ENCODE measurements at regions not wholly inside any gene's neighbourhood (a gene's known extent, or its start where the extent isn't known, plus 50 kb on each side); places are given as distances from the start of the nearest gene placed in this dataset.

DNA sequence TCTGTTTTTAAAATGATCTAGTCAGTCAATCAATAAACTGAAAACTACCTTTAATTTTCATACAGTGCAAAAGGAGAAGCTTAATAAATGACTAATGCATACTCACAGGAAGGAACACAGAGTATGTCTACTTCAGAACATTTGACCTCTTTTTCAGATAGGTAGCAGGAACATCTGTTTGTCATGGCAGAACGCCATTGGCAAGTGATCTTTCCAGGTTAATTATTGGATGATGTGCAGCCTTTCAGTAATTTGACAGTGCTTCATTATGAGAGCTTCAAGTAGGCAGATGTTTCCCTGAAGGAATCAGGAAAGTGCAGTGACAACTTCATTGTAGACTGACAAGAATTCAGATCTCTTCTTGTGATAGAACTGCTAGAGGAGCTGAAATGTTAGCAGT lies 325.0 kb downstream of the OTOL1 start:
- DNase-seq = no peak

DNA sequence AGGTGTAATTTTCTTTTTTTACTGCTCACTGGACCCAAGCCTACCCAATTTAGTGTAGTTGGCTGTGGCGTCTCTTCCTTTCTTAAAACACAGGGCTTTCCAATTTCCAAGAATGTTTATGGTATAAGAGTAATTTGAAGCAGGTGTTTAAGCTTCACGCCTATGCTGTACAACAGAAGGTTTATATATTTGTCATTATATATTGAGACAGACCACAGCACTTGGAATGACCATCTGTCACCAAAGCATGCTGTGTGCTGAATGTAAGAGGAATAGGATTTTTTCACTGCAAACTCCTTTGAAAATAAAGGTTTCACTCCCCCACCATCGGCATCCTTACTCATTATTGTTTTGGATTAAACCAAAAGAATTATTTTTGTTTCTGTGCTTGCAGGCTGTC lies 325.7 kb downstream of the OTOL1 start:
- DNase-seq = no peak

DNA sequence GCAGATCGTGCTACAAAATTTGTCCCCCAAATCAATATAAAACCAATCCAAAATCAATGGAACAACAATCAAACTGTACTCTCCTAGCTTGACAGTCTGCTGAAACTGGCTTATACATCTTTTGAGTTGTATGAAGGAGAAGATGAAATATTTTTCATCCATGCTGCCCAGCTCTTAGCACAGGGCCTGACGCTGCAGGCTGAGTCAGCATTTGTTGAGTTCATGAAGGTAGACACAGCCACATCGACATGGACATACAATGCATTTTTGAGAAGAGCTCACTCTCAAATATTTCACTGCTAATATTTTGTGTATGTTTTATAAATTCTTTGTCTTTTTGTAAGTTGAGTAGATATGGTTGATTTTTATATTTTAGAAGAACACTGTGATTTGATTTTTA lies 327.3 kb downstream of the OTOL1 start:
- no peak for DNase-seq

DNA sequence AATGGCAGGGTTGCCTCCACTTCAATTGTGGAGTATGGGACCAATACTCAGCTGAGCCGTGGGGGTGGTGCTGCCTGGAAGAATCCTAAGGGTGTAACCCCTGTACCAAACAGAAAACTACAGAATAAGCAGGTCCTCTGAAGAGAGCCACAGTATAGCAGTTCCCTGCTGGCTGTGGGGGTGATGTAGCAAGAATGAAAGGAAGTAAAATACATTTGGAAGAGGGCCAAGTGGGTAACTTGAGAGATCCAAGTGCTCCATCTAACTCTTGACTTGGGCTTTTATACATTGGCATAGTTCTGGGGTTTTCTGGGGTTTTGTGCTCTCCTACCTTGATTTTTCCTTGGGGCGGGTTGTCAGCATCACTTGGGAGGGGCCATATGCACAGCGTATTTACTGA lies 341.4 kb downstream of the OTOL1 start:
- DNase-seq = no peak

DNA sequence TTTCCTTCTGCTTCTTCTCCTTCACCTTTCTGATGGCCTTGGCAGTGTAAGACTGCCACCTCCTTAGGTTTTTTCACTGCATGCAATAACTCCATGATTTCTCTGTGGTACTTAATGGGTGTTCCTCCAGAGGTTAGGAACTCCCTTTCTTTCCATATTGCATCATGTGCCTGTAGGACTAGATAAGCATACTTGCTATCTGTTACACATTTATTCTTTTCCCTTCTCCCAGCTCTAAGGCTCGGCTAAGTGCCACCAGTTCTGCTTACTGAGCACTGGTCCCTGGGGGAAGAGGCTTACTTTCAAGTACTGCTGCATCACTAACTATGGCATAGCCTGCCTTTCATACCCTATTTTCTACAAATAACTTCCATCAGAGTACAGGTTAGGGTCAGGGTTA lies 351.8 kb downstream of the OTOL1 start:
- DNase-seq = no peak

DNA sequence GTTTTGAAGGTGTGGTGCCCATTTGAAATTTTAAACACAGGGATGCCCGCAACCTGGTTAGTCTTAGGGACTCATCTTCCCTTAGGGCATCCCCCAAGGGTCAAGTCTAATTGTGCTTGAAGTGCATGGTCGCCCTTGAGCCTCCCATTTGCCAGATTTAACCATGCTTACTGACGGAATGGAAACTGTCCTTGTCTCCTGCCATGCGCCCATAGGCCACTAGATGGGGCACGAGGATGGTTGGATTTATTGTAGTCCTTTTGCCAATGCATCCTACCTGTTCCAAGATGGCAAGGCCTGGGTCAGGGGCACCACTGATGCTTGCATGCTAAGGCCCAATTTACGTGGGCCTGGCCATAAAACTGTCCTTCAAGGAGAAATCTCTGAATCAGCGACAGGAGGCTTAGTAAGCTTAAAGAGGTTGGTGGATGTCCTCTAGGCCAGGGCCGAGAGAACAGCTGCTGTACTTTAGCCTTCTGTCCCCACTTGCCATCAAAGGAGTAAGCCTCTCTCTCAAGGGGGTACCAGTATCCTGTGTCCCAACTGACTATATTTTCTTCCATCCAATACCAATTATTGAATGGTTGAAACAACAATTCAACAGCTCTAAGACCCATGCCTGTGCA lies 355.4 kb downstream of the OTOL1 start:
- DNase-seq = peak; percentile 55

DNA sequence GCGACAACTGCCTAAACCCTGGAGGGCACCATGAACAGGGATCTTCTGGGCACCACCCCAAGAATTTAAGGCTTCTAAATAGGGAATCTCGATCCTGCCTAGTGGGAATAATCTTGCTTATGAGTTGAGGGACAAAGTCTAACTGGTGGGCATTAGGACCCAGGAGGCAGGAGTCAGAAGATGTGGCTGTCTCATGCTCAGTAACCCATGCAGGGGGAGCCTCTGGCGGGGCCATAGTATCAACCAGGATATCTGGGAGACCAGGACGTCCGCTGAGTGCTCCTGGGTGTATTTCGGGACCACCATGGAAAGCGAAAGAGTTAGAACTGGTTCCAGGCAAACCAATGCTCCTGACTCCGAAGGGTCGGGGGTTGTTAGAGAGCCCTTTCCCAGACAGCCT lies 356.1 kb downstream of the OTOL1 start:
- DNase-seq = no peak

DNA sequence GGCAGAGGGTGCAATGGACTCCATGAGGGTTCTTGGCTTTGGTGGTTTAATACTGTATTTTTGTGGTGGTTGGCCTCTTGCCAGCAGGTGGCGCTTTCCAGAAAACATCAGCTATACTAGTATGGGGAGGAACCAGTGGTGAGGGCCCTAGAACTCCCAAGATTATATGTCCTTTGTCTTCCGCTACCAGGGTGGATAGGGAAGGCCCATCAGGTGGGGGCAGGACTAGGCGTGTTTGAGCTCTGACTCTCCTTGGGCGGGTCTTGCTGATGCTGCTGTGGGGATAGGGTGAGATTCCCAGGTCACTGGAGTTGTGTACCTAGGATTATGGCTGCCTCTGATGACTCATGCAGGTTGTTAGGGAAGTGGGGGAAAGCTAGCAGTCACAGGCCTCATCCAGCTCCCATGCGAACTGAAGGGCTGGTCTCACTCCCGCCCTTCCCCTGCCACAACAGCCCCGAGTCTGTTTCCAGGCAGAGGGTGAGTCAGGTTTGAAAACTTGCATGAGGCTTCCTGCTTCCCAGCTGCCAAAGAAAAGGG lies 357.7 kb downstream of the OTOL1 start:
- peak; percentile 33 for DNase-seq

DNA sequence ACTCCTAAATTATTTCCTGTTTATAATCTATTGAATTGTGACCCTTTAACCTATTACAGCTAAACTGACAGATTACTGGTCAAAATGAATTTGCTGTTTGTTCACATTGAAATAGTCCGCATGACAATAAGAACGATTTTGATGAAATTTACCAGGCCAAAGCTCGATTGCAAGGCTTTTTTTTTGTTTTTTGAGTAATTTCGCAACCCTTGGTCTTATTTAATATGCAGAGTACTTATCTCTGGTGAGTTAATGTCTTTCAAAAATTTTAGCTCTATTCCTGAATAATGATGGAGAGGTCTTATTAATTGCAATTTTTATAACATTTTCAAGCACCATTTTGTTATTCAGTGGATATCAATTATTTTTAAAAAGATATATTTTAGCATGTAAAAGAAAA lies 362.4 kb downstream of the OTOL1 start:
- no peak for DNase-seq

DNA sequence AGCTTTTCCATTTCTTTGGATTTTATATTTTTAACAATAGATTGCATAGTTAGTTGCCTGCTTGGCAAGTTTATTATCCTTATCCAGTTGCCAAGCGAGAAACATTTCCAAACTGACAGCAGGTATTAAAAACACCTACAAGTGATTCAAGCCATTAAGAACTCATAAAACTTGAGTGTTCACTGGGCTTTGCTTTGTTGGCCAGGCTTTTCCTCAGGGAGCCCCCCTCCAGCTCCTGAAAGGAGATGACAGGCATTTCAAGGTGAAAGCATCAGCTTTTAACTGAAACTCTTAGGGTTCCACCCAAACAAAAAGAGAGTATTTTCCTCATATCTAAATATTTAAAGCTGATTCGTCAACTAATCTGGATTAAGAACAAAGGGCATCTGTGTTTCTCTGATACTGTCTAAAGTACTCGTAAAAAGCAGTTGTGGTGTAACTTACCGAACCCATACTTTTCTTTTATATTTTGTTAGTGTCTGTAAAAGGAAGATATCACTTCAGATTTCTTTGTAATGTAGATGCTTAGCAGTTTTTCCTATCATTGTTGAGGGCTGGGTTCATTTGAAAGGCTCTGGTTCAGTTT lies 363.4 kb downstream of the OTOL1 start:
- no peak for DNase-seq

DNA sequence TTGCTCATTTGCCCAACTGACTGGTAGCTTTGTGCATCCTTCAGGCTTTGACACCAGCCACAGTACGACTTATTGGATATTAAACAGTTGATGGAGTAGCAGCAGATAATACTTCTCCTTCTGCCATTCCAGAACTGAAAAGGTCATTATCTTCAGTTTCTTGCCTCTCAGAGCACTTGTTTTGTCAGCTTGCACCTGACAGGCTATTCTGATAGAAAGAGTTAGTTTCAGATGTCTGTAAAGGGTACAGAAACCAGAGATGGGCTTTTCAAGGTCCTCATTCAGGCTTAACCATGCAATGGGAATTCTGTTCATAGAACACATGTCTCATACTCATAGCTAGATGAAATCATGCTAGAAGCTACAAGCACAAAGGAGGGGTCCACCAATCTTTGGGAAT lies 367.2 kb downstream of the OTOL1 start:
- DNase-seq = no peak

DNA sequence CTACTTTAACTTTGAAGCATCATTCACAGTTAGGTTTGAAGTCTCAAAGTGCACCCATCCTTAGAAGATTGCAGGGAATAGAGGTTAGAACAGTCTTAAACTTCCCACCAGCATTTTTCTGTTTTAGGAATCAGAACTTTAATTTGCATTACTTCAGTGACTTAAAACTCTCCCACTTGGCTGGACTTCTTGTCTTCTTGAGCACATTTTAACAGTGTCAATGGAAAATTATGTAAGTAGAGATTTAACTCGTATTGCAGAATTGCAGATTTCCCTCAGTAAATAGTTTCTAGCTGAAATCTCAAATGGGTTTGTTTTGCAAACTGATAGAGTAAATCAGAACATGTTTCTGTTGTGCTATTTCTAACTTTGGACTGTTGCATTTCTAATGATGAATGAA lies 369.6 kb downstream of the OTOL1 start:
- DNase-seq = no peak

DNA sequence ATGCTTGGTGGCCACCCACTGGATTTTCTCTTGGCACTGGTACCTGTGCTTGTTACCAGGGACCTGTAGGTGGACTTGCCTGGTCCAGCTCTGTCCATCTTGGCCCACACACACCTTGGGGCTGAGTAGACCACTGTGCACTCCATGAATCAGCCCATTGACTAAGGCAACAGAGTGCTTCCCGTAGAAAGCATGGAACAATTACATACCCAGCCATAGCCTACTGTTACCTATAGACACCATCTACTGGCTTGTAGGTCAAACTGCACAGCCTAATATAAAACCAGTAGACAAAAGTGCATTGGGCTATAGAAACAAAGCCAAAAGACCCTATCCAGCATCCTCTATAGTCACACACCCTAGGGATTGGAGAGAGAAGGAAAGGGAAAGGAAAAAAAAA lies 378.9 kb downstream of the OTOL1 start:
- no peak for DNase-seq

DNA sequence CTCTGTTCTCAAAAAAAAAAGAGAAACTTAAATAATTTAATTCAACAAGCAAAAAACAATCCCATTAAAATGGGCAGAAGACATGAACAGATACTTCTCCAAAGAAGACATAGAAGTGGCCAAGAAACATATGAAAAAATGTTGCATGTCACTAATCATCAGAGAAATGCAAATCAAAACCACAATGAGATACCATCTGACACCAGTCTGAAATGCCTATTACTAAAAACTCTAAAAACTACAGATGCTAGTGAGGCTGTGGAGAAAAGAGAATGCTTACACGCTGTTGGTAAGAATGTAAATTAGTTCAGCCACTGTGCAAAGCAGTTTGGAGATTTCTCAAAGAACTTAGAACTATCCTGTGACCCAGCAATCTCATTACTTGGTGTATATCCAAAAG lies 382.9 kb downstream of the OTOL1 start:
- no peak for DNase-seq

DNA sequence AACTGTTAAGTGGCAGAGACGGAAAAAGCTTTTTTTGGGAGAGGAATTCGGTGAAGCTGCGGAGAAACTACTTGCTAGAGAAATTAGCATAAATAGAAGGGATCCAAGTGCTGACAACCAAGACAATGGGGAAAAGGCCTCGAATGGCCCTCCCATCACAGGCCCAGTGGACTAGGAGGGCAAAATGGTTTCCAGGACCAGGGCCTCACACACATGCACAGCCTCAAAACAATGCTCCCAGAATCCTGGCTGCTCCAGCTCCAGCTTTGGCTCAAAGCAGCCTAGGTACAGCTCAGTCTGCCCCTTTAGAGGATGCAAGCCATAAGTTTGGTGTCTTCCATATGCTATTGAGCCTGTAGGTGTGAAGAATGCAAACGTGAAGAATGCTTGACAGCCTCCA lies 388.2 kb downstream of the OTOL1 start:
- DNase-seq = no peak

DNA sequence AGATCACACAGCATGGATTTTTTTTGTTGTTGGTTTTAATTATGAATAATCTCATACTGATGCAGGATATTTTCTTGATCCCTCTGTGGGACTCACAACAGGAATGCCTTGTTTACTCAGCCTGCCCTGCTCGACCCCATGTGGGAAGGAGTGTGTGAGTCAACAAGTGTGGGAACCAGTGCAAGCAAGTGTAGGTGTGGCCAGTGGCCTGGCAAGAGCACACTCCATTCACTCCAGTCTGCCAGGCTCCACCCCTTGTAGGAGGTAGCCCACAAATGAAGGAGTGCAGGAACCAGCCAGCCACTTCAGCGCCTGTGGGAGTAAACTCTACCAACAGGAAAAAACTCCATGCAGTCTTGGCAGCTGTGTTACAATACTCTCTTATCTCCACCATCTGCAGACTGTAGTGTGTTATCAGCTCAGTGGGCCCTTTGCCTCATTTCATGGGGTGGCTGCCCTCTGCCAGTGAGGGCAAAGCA lies 393.6 kb downstream of the OTOL1 start:
- DNase-seq = no peak

DNA sequence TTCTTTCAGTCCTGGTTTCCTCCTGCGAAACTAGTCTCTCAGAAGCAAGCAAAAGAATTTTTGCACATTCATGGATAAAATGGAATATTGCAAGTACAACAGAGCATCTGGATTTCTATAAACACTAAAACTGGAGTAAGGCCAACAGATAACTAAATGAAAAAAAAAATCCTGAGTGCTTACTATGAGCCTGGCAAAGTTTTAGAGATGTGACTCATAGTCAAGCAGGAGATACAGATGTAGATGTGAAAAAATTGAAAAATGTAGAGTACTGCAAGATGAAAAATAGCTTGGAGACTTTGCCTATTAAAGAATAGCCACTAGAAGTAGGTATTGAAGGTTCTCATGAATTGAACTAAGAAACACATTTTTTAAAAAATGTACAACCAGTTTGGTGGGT lies 397.4 kb downstream of the OTOL1 start:
- DNase-seq = no peak

DNA sequence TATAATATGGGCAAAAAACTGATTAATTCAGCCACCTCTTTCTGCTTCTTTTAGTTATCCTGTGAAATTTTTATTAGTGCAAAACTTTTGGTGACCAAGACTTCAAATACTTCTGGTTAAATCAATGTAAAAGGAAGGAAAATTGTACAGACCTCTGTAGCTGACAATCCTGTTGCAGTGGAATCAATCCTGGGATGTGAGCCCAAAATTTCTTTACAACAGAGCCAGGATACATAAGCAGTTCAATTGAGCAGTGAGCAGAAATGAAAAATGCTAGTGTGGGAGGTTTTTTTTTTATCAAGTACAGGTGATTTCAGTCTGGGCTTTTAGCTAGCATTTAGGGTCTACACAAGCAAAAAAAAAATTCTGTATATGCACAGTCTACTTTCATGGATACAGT lies 398.0 kb downstream of the OTOL1 start:
- no peak for DNase-seq

DNA sequence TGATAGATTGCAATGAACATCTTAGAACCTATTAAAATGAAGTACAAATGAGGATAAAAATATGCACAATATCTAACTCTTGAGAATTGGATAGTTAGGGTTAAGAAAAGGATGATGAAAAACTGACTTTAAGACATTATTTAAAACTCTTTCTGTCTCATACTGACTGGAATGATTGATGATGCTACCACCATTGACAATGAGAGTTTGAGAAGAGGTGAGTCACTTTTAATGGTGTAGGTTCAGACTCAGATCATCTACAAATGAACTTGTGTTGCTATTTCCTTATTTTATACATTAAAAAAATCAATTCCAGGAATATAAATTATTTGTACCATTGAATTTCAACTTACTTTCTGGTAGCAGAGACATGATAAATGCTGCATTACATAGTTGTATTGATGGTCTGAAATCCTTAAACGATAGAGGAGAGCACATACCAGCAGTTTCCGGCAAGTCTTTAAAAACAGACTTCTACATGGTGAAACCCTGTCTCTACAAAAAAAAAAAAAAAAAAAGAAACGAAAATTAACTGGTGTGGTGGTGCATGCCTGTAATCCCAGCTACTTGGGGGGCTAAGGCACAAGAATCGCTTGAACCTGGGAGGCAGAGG lies 409.0 kb downstream of the OTOL1 start:
- DNase-seq = no peak

DNA sequence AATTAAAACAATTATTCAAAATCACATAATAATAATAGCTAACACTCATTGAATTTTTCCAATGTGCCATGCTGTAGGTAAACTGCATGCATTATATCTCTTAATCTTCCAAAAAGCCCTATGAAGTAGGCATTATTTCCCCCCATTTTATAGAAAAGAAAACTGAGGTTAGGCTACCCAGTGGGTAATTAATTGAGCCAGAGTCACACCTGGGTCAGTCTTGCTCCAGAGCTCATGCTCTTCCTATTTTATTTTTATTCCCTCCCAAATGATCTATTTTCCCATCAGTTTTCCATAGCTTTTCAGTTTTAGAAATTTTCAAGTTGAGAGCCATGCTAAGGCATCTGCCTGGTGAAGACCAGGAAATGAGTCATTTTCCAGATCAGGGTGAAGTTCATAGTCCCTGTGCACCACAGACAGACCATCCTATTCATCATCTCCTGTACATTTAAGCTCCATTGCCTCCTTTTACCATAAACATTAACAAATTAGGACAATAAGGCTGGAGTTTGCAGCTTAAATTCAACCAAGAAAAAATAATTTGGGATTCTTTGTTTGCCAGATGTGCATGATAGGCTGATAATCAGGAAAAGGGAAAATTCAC lies 417.3 kb downstream of the OTOL1 start:
- no peak for DNase-seq

DNA sequence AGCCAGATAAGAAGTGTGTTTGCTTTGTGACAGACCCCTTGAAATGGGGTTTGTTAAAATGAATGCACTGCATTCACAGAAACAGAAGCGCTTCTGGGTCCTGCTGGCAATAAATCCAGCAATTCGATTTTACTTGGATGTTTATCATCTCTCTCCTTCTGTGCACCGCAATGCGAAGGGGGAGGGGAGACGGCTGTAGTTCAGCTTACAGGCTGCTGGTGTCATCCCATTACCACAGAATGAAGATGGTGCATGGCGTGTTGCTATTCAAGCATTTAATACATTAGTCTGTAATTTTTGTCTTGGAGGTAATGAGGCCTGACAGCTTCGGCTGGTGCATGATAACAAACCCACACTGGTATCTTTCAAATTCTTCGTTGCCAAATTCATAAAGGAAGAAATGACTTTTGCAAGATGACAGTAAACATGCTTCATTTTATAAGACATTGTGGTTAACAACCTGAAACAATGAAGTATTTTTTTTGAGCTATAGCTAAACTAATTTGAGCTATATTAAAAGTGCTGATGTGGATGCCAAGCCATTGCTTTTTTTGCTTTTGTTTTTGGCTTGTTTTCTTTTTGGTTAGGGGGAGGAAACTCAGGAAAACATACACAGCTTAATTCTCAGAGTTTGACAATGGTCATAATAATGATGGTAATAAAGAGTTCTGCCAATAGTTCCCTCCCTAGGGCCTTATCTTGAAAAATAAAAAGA lies 418.3 kb downstream of the OTOL1 start:
- DNase-seq = no peak

DNA sequence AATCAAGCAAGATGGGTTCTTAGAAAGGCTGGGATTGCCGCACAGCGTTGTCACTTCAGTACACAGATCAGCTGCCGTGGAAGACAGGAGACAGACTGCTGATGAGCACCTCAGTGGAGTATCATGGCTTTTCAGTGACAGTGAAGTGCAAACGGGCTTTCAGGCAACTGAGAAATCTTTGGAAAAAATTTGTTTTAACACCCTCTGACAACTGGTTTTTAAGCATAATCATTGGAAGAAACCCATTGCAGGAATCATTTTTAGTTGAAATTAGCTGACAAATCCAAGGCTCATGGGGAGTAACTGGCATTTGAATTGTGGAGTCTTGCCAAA lies 418.8 kb downstream of the OTOL1 start:
- no peak for DNase-seq

DNA sequence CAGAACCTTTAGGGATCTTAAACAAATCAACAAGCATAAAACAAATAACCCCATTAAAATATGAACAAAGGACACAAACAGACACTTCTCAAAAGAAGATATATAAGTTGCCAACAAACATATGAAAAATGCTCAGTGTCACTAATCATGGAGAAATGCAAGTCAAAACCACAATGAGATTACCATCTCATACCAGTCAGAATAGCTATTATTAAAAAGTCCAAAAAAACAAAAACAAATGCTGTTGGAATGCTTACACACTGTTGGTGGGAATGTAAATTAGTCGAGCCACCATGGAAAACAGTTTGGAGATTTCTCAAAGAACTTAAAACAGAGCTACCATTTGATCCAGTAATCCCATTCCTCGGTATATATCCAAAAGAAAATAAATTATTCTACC lies 423.6 kb downstream of the OTOL1 start:
- no peak for DNase-seq

Data from activated CD4-positive, alpha-beta T cell treated with anti-CD3 and anti-CD28 coated beads, Interleukin-2, Interleukin-6, amounts not matched to agents 100 ng/mL and 50 ng/mL, durations not matched to agents 16 hours and 8 hours (primary cell).